ENCODE measurements at regions not wholly inside any gene's neighbourhood (a gene's known extent, or its start where the extent isn't known, plus 50 kb on each side); places are given as distances from the start of the nearest gene placed in this dataset.

GRCh38 chr17:12352127-12352526 is 313.6 kb upstream of the MYOCD start:
- Histone ChIP-seq H3K4me1 (no peaks in the 10 kb centered on the region), H3K4me3 (no peak overlapping the region), H3K9me3 (no peaks in the 10 kb centered on the region), H3K27me3 (no peaks in the 10 kb centered on the region), H3K36me3 (no peaks in the 10 kb centered on the region), H3K27ac (no peak overlapping the region)
- no peak for TF ChIP-seq CTCF (IDR thresholded peaks at IDR 0.05)
- DNase-seq (ENCODE audit: low spot score in 2 of 2): no peak
- intact Hi-C loops (cut with DNase I): no loop called here

GRCh38 chr17:12357600-12357999 is 308.1 kb upstream of the MYOCD start:
- H3K36me3 ChIP-seq: no peaks in the 10 kb centered on the region
- no peak overlapping the region for H3K27ac ChIP-seq
- no peaks in the 10 kb centered on the region for H3K9me3 ChIP-seq
- no peaks in the 10 kb centered on the region for H3K27me3 ChIP-seq
- no peak for DNase-seq (ENCODE audit: low spot score in 2 of 2)
- no peaks in the 10 kb centered on the region for H3K4me1 ChIP-seq
- H3K4me3 ChIP-seq: no peak overlapping the region
- no peak for TF ChIP-seq CTCF (IDR thresholded peaks at IDR 0.05)
- intact Hi-C loops (cut with DNase I): no loop called here

- Histone ChIP-seq H3K9me3 (no peaks in the 10 kb centered on the region), H3K36me3 (no peaks in the 10 kb centered on the region), H3K27me3 (no peaks in the 10 kb centered on the region), H3K27ac (peak overlapping the region; percentile 50 to 67), H3K4me3 (no peak overlapping the region), H3K4me1 (peaks cover 0 to 6% of the 10 kb centered on the region in 2 donors)
- TF ChIP-seq CTCF (IDR thresholded peaks at IDR 0.05): no peak
- intact Hi-C loops (cut with DNase I): no loop called here
- DNase-seq (ENCODE audit: low spot score in 2 of 2): no peak
Measured at GRCh38 chr17:12358477-12358876, 307.2 kb upstream of the MYOCD start.

- no peaks in the 10 kb centered on the region for H3K27me3 ChIP-seq
- peak overlapping the region in 1 of 2 donors; percentile 5 for H3K27ac ChIP-seq
- intact Hi-C loops (cut with DNase I): loop anchor here (5.0 kb wide), 1 partner anchor 106 kb away; no protein-coding TSS in a partner anchor
- H3K9me3 ChIP-seq: no peaks in the 10 kb centered on the region
- peaks cover 0 to 19% of the 10 kb centered on the region in 2 donors for H3K4me1 ChIP-seq
- H3K36me3 ChIP-seq: no peaks in the 10 kb centered on the region
- TF ChIP-seq CTCF (IDR thresholded peaks at IDR 0.05): no peak
- no peak overlapping the region for H3K4me3 ChIP-seq
- no peak for DNase-seq (ENCODE audit: low spot score in 2 of 2)
Measured at GRCh38 chr17:12362853-12363455, 302.7 kb upstream of the MYOCD start.

- Histone ChIP-seq H3K27me3 (no peaks in the 10 kb centered on the region), H3K27ac (peak overlapping the region; percentile 87 to 94), H3K36me3 (no peaks in the 10 kb centered on the region), H3K4me3 (no peak overlapping the region), H3K4me1 (peaks cover 0 to 33% of the 10 kb centered on the region in 2 donors), H3K9me3 (no peaks in the 10 kb centered on the region)
- TF ChIP-seq CTCF (IDR thresholded peaks at IDR 0.05): no peak
- intact Hi-C loops (cut with DNase I): loop anchor here (1.0 to 5.0 kb wide), 8 partner anchors 48 to 326 kb away; no protein-coding TSS in a partner anchor
- DNase-seq (ENCODE audit: low spot score in 2 of 2): peak; percentile 72 to 93
Measured at GRCh38 chr17:12365805-12366204, 299.9 kb upstream of the MYOCD start.
